Ureter (tissue), 1 donor: ENCODE measurements at regions not wholly inside any gene's neighbourhood (a gene's known extent, or its start where the extent isn't known, plus 50 kb on each side); places are given as distances from the start of the nearest gene placed in this dataset.

ENCODE experiments used
- DNase-seq: peaks from one replicate; pipeline ENCODE4 v3.0.0-alpha.2; 2020; ENCODE audit warnings: low spot score
- donor health status: DM: yes; HTN: yes; CAD: no.

DNA sequence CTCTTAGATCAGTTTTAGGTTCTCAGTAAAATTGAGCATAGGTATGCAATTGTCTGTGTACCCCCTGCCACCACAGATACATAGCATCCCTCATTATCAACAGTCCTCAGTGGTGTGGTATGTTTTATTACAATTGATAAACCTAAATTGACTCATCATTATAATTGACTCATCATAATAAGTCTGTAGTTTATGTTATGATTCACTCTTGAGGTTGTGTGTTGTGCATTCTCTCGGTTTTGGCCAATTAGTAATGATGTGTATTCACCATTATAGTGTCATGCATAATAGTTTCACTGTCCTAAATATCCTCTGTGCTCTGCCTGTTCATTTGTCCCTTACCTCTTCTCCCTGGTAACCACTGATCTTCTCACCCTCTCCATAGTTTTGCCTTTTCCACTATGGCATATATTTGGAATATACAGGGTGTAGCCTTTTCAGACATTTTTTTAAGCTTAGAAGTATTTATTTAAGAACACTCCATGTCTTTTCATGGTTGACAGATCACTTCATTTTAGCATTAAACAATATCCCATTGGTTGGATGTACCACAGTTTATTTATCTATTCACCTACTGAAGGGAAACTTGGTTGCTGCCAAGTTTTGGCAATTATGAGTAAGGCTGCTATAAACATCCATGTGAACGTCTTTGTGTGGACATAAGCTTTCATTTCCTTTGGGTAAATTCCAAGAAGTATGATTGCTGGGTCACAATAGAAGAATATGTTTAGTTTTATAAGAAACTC is 1620.6 kb upstream of the MIR17HG start:
- no peak for DNase-seq

GRCh38 chr13:89733829-89734228 is 1613.7 kb upstream of the MIR17HG start:
- DNase-seq, result no peak

DNA sequence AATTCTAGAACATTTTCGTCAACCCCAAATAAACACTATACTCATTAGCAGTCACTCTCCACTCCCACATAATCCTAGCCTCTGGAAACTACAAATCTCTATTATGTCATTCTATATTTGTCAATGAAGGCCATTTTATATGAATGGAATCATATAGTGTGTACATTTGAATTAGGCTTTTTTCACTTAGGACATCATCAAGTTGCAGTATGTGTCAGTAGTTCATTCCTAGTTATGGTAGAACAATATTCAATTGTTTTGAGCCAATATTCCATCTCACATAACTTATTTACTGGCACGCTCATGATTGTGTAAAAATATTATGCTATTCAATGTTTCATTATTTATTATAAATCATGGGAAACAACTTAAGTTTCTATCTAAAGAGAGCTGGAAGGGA is 1610.4 kb upstream of the MIR17HG start:
- DNase-seq, result no peak

DNA sequence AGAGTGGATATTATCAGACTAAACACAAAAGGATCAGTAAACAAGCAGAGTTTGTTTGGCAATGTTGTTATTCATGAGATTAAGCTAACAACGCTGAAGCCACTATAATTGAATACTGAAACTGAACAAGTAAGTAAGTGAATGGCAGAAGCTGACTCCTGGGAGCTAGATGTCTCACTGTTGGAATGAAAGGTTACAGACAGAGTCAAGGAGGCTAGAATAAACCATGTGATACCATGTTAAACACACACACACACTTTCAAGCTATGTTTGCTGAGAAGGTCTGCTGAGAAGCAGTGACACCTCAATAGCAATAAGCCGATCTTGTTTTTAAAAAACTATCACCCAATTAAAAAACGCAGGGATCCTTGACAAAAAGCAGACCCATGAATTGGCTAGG is 1609.4 kb upstream of the MIR17HG start:
- no peak for DNase-seq

DNA sequence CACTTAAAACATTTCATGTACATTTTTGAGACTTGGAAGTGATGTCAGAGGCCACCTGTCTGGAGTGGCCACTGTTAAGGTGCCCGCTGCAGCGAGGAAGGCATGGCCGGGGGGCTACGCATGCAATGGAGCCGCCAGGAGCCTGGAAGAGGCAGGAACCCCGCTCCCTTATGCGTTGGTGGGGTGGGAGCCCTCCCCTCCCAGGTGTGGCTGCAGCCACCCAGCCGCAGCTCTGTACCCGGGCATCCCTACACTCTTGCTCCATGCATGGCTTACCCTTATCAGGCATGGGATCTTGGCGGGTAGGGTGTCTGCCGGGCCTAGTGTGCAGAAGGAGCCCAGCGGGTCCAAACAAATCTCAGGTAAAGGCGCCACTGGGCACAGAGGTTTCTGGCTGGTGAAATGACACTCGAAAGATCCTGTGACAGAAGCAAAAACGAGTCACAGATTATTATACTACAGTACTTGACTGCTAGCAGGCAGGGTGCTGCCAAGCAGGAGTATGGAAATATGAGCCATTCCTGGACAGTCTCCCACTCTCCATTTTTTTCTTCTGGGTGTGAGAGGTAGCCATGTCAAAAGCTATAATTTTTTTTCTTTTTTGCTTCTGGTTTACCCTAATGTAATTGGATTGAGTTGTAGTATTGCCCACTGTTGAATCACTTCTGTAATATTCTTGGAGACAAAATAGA is 1606.3 kb upstream of the MIR17HG start:
- DNase-seq, result no peak

- DNase-seq, result no peak
Measured at GRCh38 chr13:89746554-89746953, 1600.9 kb upstream of the MIR17HG start.

DNA sequence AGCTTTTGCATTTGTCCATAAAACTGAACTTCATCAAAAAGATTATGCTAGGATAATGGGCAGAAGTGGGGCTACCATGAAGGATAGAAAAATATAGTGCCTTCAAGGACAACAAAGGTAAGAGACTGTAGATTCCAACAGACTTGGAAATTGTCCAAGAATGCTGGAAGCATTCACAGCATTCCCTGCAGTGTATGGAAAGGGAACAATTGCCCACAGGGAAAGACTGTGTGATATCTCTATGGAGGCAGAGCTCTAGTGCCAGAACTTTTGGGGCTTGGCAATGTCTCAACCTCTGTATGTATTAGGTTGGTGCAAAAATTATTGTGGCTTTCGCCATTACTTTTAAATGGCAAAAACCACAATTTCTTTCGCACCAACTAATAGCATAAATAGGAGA is 1598.8 kb upstream of the MIR17HG start:
- DNase-seq, result no peak

DNA sequence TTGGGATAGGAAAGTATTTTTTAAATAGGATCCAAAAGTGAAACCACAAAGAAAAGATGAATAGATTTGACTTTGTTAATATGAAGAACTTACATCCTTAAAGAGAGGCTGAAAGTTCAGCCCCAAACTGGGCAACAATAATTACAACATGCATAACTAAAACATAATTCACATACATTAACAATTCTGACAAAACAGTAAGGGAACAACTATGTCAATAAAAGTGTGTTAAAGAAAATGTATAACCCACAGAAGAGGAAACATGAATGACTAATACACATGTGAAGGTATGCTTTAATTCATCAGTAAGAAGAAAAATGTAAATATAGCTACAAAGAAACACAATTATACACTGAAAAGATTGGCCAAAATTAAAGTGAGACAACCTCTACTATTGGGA is 1597.6 kb upstream of the MIR17HG start:
- no peak for DNase-seq

- DNase-seq, result no peak
Measured at GRCh38 chr13:89750371-89750770, 1597.1 kb upstream of the MIR17HG start.

DNA sequence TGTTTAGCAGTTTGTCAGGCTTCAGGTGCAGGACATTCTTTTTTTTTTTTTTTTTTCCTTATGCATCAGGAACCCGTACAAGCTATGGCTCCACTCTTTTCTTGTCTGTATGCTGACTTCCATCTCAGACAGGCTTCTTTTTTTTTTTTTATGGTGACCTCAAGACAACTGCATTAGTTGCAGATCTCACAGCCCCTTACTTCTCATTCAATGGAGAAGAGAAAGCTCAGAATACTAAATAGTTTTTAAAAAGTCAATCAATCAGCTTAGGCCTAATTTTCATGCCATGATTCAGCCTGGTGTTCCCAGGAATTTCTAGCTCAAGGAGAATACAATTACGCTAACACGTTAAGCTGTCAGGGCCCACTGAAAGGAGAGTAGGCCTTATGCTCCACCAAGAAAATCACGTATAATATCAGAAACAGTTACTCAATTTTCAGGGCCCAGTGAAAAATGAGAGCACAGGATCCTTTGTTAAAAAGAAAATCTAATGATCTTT is 1596.0 kb upstream of the MIR17HG start:
- no peak for DNase-seq

DNA sequence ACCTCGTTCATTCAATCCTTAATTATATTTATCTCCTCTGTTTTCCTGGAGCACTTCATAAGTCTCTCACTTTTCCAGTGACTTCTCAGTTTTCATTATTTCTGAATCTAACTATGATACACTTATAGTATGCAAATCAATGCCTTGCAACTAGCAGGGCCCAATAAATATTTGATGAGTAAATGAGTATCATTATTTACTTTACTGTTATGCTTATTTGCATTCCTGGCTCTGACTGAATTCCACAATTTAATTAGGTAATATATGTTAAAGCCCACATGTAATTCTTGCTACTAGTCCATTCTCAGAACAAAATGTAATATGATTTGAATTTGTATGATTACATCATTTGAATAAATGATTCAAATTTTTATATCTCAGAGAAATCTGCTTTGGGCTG is 1595.1 kb upstream of the MIR17HG start:
- DNase-seq, result no peak

- no peak for DNase-seq
Measured at GRCh38 chr13:89755729-89756492, 1591.6 kb upstream of the MIR17HG start.

DNA sequence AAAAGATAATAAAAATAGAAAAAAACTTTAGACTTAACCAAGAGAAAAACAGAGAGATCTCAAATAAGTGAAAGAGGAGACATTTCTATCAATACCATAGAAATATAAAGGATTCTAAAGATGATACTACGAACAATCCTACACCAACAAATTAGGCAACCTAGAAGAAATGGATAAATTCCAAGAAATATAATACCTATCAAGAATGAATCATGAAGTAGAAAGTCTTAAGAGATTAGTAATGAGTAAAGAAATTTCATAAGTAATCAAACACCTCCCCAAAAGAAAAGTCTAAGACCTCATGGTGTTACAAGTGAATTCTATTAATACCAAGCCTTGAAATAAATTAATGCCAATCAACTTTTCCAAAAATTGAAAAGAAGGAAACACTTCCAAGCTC is 1584.5 kb upstream of the MIR17HG start:
- DNase-seq, result no peak

DNA sequence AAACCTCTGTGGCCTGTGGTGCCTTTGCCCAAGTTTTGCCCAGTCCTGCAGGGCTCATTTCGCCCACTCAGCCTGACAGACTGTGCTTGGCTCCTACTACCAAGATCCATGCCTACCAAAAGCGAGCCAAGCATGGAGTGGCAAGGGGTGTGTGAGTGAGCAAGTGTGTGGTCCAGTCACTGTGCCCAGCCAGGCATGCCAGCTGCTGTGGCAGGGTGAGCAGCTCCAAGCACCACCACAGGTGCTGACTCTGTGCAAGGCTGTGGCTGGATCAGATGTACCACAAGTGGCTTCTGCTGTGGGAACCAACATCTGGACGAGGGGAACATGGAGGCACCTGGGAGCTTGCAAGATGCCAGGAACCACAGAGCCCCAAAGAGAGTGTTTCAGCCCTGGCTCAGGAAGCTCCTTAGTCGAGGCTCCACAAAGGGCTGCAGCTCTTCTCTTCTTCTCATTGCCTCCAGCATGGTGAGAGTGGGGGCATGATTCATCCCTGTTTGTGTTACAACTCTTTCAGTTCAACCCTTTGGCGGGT is 1564.2 kb upstream of the MIR17HG start:
- DNase-seq, result no peak

DNA sequence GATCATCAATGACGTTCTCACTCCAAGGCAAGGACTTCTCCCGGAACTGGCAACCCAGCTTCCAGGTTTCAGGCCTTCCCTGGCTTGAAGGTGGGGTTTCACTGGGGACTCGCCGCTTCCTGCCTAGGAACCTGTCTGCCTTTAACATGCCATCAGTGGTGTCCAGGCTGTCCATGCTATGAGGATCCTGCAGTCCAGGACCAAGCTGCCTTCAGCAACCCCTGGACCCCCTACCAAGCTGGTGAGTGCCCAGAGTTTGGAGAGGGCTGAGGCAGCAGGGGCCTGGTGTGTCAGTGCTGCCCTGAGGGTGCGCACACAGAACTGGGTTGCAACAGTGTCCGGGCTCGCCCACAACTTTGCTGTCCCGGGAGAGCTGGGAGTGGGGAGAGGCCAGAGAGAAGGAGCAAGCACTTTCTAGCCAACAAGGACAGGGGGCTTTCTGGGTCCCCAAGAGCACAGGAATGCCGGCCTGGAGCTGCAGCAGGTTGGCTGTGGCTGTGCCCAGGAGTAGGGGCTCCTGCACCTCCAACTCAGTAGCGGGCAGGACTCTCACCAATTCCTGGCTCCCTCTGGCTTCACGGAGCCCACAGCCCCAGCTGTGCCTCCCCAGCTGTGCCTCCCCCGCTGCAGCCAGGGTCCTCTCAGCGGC is 1563.2 kb upstream of the MIR17HG start:
- no peak for DNase-seq

- no peak for DNase-seq
Measured at GRCh38 chr13:89786531-89786930, 1561.0 kb upstream of the MIR17HG start.

GRCh38 chr13:89790696-89791095 is 1556.8 kb upstream of the MIR17HG start:
- no peak for DNase-seq

DNA sequence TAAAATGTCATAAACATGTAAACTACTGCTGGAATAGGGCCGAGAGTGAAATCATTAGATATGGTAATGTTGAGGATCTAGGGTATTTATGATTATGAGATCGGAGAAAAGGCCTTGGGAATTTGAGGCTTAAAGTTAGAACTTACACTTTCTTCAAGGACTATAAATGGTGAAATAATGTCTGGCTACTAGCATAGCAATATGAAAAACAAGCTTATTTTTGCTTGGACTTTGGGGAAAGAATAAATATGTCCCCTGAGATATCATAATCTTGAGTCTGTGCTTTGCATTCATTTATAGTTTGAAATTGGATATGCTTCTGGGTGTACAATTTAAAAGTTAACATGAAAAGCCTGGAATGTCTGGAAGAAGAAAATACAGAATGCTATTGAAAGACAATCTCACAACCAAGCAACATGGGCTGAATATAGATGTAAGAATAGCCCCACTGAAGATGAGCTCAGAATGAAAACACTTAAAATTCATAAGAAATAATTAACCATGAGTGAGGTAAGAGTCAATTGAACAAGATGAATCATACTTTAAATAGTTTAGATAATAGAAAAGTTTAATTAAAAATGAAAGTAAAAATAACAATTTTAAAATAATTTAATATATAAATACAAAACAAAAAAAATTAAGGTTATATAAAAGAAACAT is 1555.4 kb upstream of the MIR17HG start:
- DNase-seq, result no peak

- DNase-seq, result no peak
Measured at GRCh38 chr13:89796196-89796595, 1551.3 kb upstream of the MIR17HG start.

DNA sequence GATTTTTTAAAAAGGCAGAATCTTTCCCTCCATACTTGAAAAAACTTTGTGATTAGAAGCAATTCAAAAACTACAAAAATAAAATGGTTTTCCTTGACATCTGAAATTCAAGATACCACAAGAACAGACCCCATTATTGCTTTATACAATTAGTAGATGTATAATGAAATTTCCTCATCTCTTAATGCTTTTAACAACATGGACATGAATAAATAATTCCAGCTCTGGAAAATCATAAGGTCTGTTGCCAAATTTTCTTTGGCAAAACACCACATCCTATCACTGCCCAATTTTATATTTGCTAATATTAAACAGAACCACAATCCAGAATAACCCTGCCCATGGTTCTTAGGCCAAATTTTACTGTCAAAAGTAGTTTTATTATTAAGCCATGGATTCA is 1543.6 kb upstream of the MIR17HG start:
- no peak for DNase-seq

- DNase-seq, result no peak
Measured at GRCh38 chr13:89806594-89806993, 1540.9 kb upstream of the MIR17HG start.
